ENCODE measurements at regions not wholly inside any gene's neighbourhood (a gene's known extent, or its start where the extent isn't known, plus 50 kb on each side); places are given as distances from the start of the nearest gene placed in this dataset.

- no peak overlapping the region for H3K27ac ChIP-seq (ENCODE audit: low read depth in 2 of 2, low read length in 1 of 2)
- H3F3A ChIP-seq (replicated peaks; ENCODE audit: insufficient read depth) = no peaks in the 10 kb centered on the region
- no peak overlapping the region for H2AFZ ChIP-seq (ENCODE audit: low read depth)
- H3K9ac ChIP-seq = no peak overlapping the region
- DNase-seq = no peak
- H3K4me1 ChIP-seq (ENCODE audit: control insufficient read depth in 1 of 2, insufficient read depth in 2 of 2, low read depth in 1 of 2, low read length in 1 of 2) = no peaks in the 10 kb centered on the region
- H3K4me2 ChIP-seq = no peak overlapping the region
- ChIA-PET POLR2A (no interaction called here), CTCF (interaction anchor here (1.7 kb wide), 1 partner anchor 44 kb away, joined by 3 read pairs; no protein-coding TSS in a partner anchor)
- H3K27me3 ChIP-seq (ENCODE audit: insufficient read depth) = no peaks in the 10 kb centered on the region; the same call in 1 of the 2 replicates
- H3K4me3 ChIP-seq (ENCODE audit: low read depth in 2 of 2, low read length in 1 of 2) = no peak overlapping the region
- no peaks in the 10 kb centered on the region for H4K20me1 ChIP-seq (ENCODE audit: insufficient read depth)
- no peaks in the 10 kb centered on the region for H3K36me3 ChIP-seq (replicated peaks in 1 of 2; ENCODE audit: control insufficient read depth in 1 of 2, insufficient read depth in 2 of 2, low read length in 1 of 2)
- H3K9me3 ChIP-seq = no peaks in the 10 kb centered on the region
- 43% methylated on average over 9 of the region's 10 CpGs for WGBS (ENCODE audit: low lambda C conversion rate)
- H3K79me2 ChIP-seq (ENCODE audit: insufficient read depth) = no peaks in the 10 kb centered on the region
- TF ChIP-seq FOXM1 (IDR thresholded peaks at IDR 0.05; ENCODE audit: low read depth) (no peak), ZBTB33 (IDR thresholded peaks at IDR 0.05; ENCODE audit: borderline replicate concordance, low read depth) (no peak), TEAD4 (IDR thresholded peaks at IDR 0.05; ENCODE audit: borderline replicate concordance, insufficient read depth) (no peak), NRF1 (IDR thresholded peaks at IDR 0.05; ENCODE audit: low read depth, low read length) (no peak), PBX3 (IDR thresholded peaks at IDR 0.05) (no peak), JUND (IDR thresholded peaks at IDR 0.05) (no peak), RFX5 (IDR thresholded peaks at IDR 0.05; ENCODE audit: low read length) (no peak), RXRA (IDR thresholded peaks at IDR 0.05; ENCODE audit: borderline replicate concordance, low read depth) (no peak), CTCF (IDR thresholded peaks at IDR 0.05) (no peak), REST (IDR thresholded peaks at IDR 0.05; ENCODE audit: low read depth, low read length) (no peak), YY1 (IDR thresholded peaks at IDR 0.05; ENCODE audit: low read depth) (no peak), IRF3 (IDR thresholded peaks at IDR 0.05; ENCODE audit: low read depth, low read length) (no peak), USF2 (IDR thresholded peaks at IDR 0.05; ENCODE audit: borderline replicate concordance, low read depth, low read length) (no peak), MEF2A (IDR thresholded peaks at IDR 0.05; ENCODE audit: borderline replicate concordance, low read depth) (no peak), RCOR1 (IDR thresholded peaks at IDR 0.05; ENCODE audit: low read length) (no peak), FOSL2 (IDR thresholded peaks at IDR 0.05; ENCODE audit: borderline replicate concordance, low read depth) (no peak)
- no peaks in the 10 kb centered on the region for H3K9me2 ChIP-seq
These were observed 446.7 kb upstream of the PROK2 start for GRCh38 chr3:72231439-72232196.
